HG03575 (cell line): ENCODE measurements at regions not wholly inside any gene's neighbourhood (a gene's known extent, or its start where the extent isn't known, plus 50 kb on each side); places are given as distances from the start of the nearest gene placed in this dataset.

Source experiments
- ATAC-seq: cut with Tn5 transposase; IDR thresholded peaks from one replicate; pipeline ENCODE4 v1.9.1; 2021; ENCODE audit not compliant: unreplicated experiment, insufficient number of reproducible peaks, low FRiP score; ENCODE audit errors: extremely low read depth

- ATAC-seq: no peak
Observed at GRCh38 chr2:21539685-21540084, 415.9 kb downstream of the TDRD15 start.

- ATAC-seq: no peak
Observed at GRCh38 chr2:21543630-21544029, 419.9 kb downstream of the TDRD15 start.

- ATAC-seq: no peak
Observed at GRCh38 chr2:21544392-21544791, 420.6 kb downstream of the TDRD15 start.

- ATAC-seq: no peak
Observed at GRCh38 chr2:21552981-21553380, 429.2 kb downstream of the TDRD15 start.

- ATAC-seq: no peak
Observed at GRCh38 chr2:21559351-21559750, 435.6 kb downstream of the TDRD15 start.

- ATAC-seq: no peak
Observed at GRCh38 chr2:21561965-21562364, 438.2 kb downstream of the TDRD15 start.

- ATAC-seq: no peak
Observed at GRCh38 chr2:21567395-21567794, 443.6 kb downstream of the TDRD15 start.

- no peak for ATAC-seq
Observed at GRCh38 chr2:21571686-21572085, 447.9 kb downstream of the TDRD15 start.

GRCh38 chr2:21580391-21580790, 456.6 kb downstream of the TDRD15 start:
- no peak for ATAC-seq

GRCh38 chr2:21585881-21586280, 462.1 kb downstream of the TDRD15 start:
- ATAC-seq: no peak

- no peak for ATAC-seq
Observed at GRCh38 chr2:21590026-21590690, 466.4 kb downstream of the TDRD15 start.

GRCh38 chr2:21591926-21592325, 468.2 kb downstream of the TDRD15 start:
- no peak for ATAC-seq

- ATAC-seq: no peak
Observed at GRCh38 chr2:21599417-21599816, 475.6 kb downstream of the TDRD15 start.

GRCh38 chr2:21602789-21603188, 479.0 kb downstream of the TDRD15 start:
- no peak for ATAC-seq

GRCh38 chr2:21607572-21607971, 483.8 kb downstream of the TDRD15 start:
- no peak for ATAC-seq

- no peak for ATAC-seq
Observed at GRCh38 chr2:21610304-21610703, 486.5 kb downstream of the TDRD15 start.

- ATAC-seq: no peak
Observed at GRCh38 chr2:21617885-21618434, 494.2 kb downstream of the TDRD15 start.

GRCh38 chr2:21620771-21621170, 497.0 kb downstream of the TDRD15 start:
- ATAC-seq: no peak

GRCh38 chr2:21627938-21628337, 504.2 kb downstream of the TDRD15 start:
- ATAC-seq: no peak

- ATAC-seq: no peak
Observed at GRCh38 chr2:21633015-21633414, 509.2 kb downstream of the TDRD15 start.

- no peak for ATAC-seq
Observed at GRCh38 chr2:21633466-21633865, 509.7 kb downstream of the TDRD15 start.
